ENCODE measurements at regions not wholly inside any gene's neighbourhood (a gene's known extent, or its start where the extent isn't known, plus 50 kb on each side); places are given as distances from the start of the nearest gene placed in this dataset.

GRCh38 chr2:37543999-37544557 lies 127.4 kb downstream of the CDC42EP3 start:
- peak; percentile 37 for DNase-seq (ENCODE audit: low read depth)

DNA sequence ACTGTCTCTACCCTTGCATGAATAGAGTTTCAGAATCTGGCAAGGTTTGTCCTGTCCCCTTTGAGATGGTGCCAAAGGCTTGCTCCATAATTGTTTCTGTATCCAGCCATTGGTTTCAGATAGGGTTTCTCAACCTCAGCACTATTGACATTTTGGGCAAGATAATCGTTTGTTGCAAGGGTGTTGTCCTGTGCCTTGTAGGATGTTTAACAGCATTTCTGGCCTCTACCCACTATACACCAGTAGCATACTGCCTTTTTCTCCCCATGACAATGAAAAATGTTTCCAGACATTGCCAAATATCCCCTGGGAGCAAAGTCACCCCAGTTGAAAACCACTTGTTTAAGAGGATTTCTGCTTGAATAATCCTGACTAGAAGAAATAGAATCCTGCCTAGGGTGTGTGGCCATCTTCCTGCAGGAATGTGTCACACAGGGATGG lies 126.8 kb downstream of the CDC42EP3 start:
- peak; percentile 79 for DNase-seq (ENCODE audit: low read depth)

DNA sequence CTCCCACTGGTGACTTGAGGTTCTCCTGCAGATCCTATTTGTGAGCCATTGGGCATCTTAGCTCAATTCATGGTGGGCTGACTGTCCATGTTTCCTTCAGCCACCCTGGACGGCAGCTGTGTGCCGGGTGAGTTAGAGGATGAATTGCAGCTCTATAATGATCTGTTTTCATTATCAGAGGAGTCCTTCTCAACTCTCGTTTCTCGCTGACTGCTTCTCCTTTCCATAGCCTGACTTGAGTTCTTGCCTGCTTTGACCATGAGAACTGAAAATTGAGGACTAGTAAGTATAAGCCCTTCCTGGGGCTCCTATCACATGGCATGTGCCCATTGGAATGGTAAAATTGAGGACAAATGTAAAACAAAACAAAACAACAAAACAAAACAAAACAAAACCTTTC lies 121.8 kb downstream of the CDC42EP3 start:
- DNase-seq (ENCODE audit: low read depth), result no peak

GRCh38 chr2:37550190-37550589 lies 121.3 kb downstream of the CDC42EP3 start:
- no peak for DNase-seq (ENCODE audit: low read depth)

DNA sequence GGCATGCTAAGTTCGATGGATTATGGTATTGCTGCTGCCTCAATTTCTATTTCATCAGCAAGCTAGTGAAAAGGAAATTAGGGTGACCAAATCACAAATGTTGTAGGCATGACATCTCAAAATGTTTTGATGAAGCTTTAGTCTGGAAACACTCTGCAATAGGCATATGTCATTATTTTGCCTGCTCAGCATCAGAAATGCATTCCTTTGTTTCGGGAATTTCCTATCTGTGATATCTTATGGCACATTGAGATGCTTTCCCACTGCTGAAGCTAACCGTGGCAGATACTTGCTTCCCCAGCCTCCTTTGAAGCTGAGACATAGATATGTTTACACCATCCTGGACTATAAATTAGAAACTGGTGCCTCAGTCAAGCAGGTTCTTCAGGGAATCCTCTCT lies 119.7 kb downstream of the CDC42EP3 start:
- no peak for DNase-seq (ENCODE audit: low read depth)

- peak; percentile 30 for DNase-seq (ENCODE audit: low read depth)
Observed at GRCh38 chr2:37552339-37552738, 119.1 kb downstream of the CDC42EP3 start.

DNA sequence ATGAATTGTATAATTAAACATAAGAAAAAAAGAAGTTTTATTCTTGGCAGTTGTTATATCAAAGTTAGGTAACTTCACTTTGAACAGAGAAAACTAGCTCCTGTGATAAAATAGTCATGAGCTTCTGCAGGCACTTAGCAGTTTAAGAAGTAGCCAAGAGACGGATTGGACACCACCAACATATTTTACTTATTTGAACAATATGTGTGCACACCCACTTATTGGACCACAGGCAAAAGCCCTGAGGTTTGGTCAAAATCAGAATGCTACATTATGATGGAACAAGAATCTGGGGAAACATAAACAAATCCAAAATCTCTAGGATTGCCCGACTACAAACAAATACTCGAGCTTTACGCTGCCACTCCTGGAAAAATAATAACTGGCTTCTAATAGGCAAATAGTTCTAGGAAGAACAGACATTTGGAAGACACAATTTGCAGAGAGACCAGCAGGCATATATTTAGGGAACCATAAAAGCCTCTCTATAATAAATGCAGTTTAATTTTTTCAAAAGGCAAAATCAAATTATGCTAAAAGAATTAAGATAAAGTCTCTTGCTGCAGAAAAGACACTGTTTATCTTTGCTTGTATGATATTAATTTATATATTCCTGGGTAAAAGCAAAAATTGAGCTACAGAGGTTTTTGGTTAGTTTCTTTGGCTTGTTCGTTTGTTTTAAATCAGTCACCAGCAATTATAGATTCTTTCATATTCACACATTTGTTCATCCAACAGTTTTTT lies 117.9 kb downstream of the CDC42EP3 start:
- DNase-seq (ENCODE audit: low read depth), result no peak

DNA sequence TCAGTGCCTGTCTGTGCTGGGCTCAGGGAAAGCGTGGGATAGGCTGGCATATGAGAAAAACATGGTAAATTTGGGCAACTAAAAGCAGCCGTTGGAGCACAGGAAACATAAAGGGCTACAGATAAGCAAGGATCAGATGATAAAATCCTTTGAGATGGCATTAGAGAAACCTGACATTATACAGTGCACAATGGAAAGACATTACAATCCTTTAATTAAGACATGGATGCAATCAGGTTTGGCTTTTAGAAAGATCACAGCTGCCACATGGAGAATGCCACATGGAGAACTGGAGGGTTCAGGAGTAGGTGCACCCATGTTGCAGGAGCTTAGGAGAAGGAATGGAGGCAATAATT lies 117.3 kb downstream of the CDC42EP3 start:
- DNase-seq (ENCODE audit: low read depth), result no peak

- DNase-seq (ENCODE audit: low read depth), result no peak
Observed at GRCh38 chr2:37554687-37555086, 116.8 kb downstream of the CDC42EP3 start.

DNA sequence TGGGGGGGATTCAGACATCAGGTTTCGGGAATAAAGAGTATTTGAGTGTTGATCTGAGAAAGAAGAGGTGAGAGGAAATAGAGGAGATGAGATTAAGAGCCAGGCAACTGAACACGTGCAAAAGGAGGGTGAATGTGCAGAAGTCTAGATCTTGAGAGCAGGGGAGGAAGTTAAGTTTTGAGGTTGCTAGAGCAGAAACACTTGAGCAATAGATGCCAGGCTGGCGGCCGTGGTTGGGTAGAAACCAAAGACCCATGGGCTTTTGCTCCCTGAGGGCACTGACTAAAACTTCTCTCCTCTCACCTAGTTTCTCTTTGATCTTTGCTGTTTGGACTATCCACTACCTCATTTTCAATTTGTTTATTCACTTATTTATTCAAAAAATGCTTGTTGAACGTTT lies 116.0 kb downstream of the CDC42EP3 start:
- peak; percentile 67 for DNase-seq (ENCODE audit: low read depth)

- no peak for DNase-seq (ENCODE audit: low read depth)
Observed at GRCh38 chr2:37556256-37556655, 115.2 kb downstream of the CDC42EP3 start.

- no peak for DNase-seq (ENCODE audit: low read depth)
Observed at GRCh38 chr2:37558623-37559022, 112.8 kb downstream of the CDC42EP3 start.

- no peak for DNase-seq (ENCODE audit: low read depth)
Observed at GRCh38 chr2:37560241-37560848, 111.1 kb downstream of the CDC42EP3 start.

- peak; percentile 43 for DNase-seq (ENCODE audit: low read depth)
Observed at GRCh38 chr2:37560863-37561614, 110.4 kb downstream of the CDC42EP3 start.

DNA sequence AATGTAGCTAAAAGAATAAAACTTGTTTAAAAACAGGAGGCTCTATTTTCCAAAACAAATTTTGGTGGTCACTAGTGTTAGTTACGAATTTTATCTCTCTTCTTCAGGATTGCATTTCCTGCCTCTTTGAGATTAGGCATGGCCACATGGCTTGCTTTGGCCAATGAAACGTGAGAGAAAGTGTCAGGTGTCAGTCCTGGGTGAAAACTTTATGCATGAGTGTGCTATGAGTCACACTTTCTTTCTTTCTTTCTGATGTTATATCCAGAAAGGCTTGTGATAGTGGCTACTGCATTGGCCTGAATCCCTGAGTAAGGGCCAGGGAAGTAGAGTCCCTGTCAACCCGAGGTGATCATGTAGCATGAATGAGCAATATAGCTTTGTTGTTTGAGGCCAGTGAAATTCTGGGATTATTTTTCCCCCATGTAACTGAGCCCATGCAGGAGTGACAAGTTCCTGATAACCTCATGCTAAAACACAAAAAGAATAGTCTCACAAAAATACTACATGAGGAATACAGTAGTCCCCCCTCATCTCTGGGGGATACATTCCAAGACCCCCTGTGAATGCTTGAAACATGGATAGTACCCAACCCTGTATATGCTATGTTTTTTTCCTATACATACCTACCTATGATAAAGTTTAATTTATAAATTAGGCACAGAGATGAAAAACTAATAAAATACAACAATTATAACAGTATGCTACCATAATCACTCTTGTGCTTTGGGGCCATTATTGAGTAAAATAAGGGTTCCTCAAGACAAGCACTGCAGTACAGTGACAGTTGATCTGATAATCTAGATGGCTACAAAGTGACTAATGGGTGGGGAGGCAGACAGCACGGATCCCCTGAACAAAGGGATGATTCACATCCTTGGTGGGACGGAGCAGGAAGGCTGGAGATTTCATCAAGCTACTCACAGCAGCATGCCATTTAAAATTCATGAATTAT lies 109.5 kb downstream of the CDC42EP3 start:
- peak; percentile 97 for DNase-seq (ENCODE audit: low read depth)

GRCh38 chr2:37563375-37564015 lies 107.9 kb downstream of the CDC42EP3 start:
- no peak for DNase-seq (ENCODE audit: low read depth)

DNA sequence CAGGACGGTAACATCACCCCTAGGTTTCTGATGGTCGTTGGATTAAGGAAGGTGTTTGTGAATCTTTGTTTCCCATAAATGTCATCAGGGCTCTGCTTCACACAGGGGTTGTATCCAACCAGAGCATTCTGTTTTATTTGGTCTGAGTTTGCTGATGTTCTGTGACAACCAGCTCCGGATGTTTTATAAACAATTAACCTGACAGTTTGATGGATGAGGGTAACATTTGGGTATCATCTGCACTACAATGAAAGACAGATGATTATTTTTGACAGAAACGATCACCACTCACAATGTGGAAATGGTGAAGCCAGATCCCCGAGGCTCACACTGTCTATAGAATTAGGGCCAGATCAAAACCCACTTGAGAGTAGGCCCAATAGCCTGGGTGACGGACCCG lies 107.1 kb downstream of the CDC42EP3 start:
- DNase-seq (ENCODE audit: low read depth), result peak; percentile 40

GRCh38 chr2:37566517-37566981 lies 104.9 kb downstream of the CDC42EP3 start:
- peak; percentile 83 for DNase-seq (ENCODE audit: low read depth)

GRCh38 chr2:37568565-37568964 lies 102.9 kb downstream of the CDC42EP3 start:
- no peak for DNase-seq (ENCODE audit: low read depth)

DNA sequence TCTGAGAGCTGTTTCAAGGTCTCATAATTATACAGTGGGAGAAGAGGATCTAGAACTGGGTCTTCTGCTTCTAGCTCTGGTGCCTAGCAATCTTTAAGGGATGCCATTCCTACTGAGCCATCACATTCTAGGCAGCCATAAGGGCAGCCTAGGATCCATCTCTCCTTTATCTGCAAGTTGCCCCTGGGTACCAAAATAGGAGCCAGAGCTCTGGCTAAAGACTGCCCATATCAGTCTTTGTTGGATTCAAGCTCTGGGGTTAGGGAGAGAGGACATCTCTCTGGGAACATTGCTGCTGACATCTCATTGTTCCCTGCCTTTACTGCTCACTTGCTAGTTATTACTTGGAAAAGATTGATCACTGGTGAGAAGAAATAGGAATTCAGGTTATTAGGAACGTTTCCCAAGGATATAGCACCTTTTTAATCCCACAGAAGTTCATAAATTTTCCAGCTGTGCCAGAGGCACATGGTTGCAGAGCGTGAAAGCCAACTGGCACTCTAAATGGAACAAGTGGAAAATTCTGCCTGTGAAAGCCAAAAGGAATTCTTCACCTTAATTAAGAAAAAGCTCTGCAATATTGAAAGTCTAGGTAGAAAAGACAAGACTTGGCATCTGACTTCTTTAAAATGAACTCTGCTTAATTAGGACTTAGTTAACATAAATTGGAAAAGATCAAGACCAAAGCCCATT lies 102.2 kb downstream of the CDC42EP3 start:
- no peak for DNase-seq (ENCODE audit: low read depth)

Measured in M059J (cell line).